T-cell (primary cell): ENCODE measurements at regions not wholly inside any gene's neighbourhood (a gene's known extent, or its start where the extent isn't known, plus 50 kb on each side); places are given as distances from the start of the nearest gene placed in this dataset.
"Not testable (repeated sequence)": the region's sequence is repeated elsewhere in the genome, so short reads cannot be mapped to it uniquely, and the experiment has no call there.

ENCODE experiments used
- ATAC-seq, 4 experiments: fragments of 200-7000 bp in 3 of 4; fragments of 150-1000 bp in 1 of 4; cut with Tn5 transposase; replicated peaks in 1 of 4; 1 replicate in 3 of 4; 2 replicates in 1 of 4; pipeline ENCODE4 v1.10.0; 2021; ENCODE audit warnings: moderate library complexity in 3 of 4, mild to moderate bottlenecking in 2 of 4, moderate number of reproducible peaks in 1 of 4
- CTCF ChIA-PET, 2 donors: fragments of 300-600 bp; sonication (Branson Sonifier 250); formaldehyde crosslinking; loops; one replicate each; lab custom pipeline; 2022; ENCODE audit warnings: antibody characterized with exemption in 2 of 2; lab: Charles Lee
- POLR2A ChIA-PET, 2 donors: fragments of 300-600 bp; sonication (Branson Sonifier 250); formaldehyde crosslinking; loops; one replicate each; lab custom pipeline; 2022; ENCODE audit warnings: antibody characterized with exemption in 2 of 2; lab: Charles Lee
- DNase-seq, 35 experiments: peaks; one replicate each; pipeline versions ENCODE4 v3.0.0 to v3.0.0-alpha.2; 2013 to 2023
- H3K27ac ChIP-seq: one replicate; pipeline ENCODE4 v1.5.1; 2013; ENCODE audit warnings: low read length
- H3K27me3 ChIP-seq, 2 experiments: replicated peaks in 1 of 2; 1 replicate in 1 of 2; 2 replicates in 1 of 2; pipeline versions ENCODE4 v1.6.1 to v1.7.0; 2013; ENCODE audit warnings: low read length in 1 of 2, mixed read lengths in 1 of 2; ENCODE audit not compliant: control insufficient read depth in 2 of 2, insufficient read depth in 2 of 2; ENCODE audit errors: extremely low read depth in 1 of 2
- H3K36me3 ChIP-seq, 2 donors: 1 replicate in 1 of 2; 2 replicates in 1 of 2; pipeline versions ENCODE4 v1.6.1 to v1.7.0; 2013; ENCODE audit warnings: low read length in 1 of 2; ENCODE audit not compliant: control insufficient read depth in 2 of 2, insufficient read depth in 1 of 2; ENCODE audit errors: extremely low read depth in 1 of 2
- H3K4me1 ChIP-seq, 2 experiments: 1 replicate in 1 of 2; 2 replicates in 1 of 2; pipeline versions ENCODE4 v1.6.1 to v1.7.0; 2013; ENCODE audit warnings: low read length in 2 of 2, mixed read lengths in 1 of 2; ENCODE audit not compliant: insufficient read depth in 2 of 2, control insufficient read depth in 1 of 2; ENCODE audit errors: extremely low read depth in 1 of 2
- H3K4me3 ChIP-seq, 2 donors: 1 replicate in 1 of 2; 2 replicates in 1 of 2; pipeline versions ENCODE4 v1.5.1 to v1.7.0; 2013; ENCODE audit warnings: mild to moderate bottlenecking in 2 of 2, low read length in 1 of 2, moderate library complexity in 1 of 2; ENCODE audit not compliant: control insufficient read depth in 1 of 2; ENCODE audit errors: extremely low read depth in 1 of 2
- H3K9me3 ChIP-seq: 2 replicates; pipeline ENCODE4 v1.7.0; 2013
- H3K27ac Mint-ChIP-seq, 2 donors: one replicate each; pipeline ENCODE4 v1.8.0; 2020 to 2021; ENCODE audit warnings: mild to moderate bottlenecking in 2 of 2, mixed read lengths in 2 of 2
- H3K27me3 Mint-ChIP-seq, 2 donors: one replicate each; pipeline ENCODE4 v1.8.0; 2021 to 2022; ENCODE audit warnings: mixed read lengths in 2 of 2
- H3K36me3 Mint-ChIP-seq: one replicate; pipeline ENCODE4 v1.8.0; 2021; ENCODE audit warnings: mixed read lengths
- H3K4me1 Mint-ChIP-seq, 3 donors: one replicate each; pipeline ENCODE4 v1.8.0; 2020 to 2022; ENCODE audit warnings: mixed read lengths in 3 of 3, mild to moderate bottlenecking in 1 of 3
- H3K4me3 Mint-ChIP-seq, 3 donors: one replicate each; pipeline ENCODE4 v1.8.0; 2020 to 2022; ENCODE audit warnings: mild to moderate bottlenecking in 3 of 3, mixed read lengths in 3 of 3, moderate library complexity in 3 of 3
- H3K9me3 Mint-ChIP-seq, 3 donors: one replicate each; pipeline ENCODE4 v1.8.0; 2020 to 2022; ENCODE audit warnings: mixed read lengths in 3 of 3
- WGBS: methylation state at CpG from one replicate; pipeline ENCODE4 v1.1.5; 2013; ENCODE audit warnings: missing lambda C conversion rate; ENCODE audit not compliant: insufficient coverage; 5-methylcytosine and 5-hydroxymethylcytosine counted together

- Mint-ChIP-seq H3K4me3 (no peak overlapping the region), H3K27me3 (no peaks in the 10 kb centered on the region), H3K27ac (no peak overlapping the region), H3K4me1 (no peaks in the 10 kb centered on the region), H3K36me3 (no peaks in the 10 kb centered on the region), H3K9me3 (no peaks in the 10 kb centered on the region)
- Histone ChIP-seq H3K27ac (no peak overlapping the region), H3K27me3 (no peaks in the 10 kb centered on the region), H3K4me1 (no peaks in the 10 kb centered on the region), H3K4me3 (no peak overlapping the region), H3K36me3 (no peaks in the 10 kb centered on the region), H3K9me3 (no peaks in the 10 kb centered on the region)
- no peak for DNase-seq
- ChIA-PET CTCF (no interaction called here), POLR2A (no interaction called here)
- no CpG with 5 or more reads among the region's 2 CpGs for WGBS
- ATAC-seq = no peak
Measured at GRCh38 chr21:27323331-27323730, 356.4 kb upstream of the ADAMTS5 start.

DNA sequence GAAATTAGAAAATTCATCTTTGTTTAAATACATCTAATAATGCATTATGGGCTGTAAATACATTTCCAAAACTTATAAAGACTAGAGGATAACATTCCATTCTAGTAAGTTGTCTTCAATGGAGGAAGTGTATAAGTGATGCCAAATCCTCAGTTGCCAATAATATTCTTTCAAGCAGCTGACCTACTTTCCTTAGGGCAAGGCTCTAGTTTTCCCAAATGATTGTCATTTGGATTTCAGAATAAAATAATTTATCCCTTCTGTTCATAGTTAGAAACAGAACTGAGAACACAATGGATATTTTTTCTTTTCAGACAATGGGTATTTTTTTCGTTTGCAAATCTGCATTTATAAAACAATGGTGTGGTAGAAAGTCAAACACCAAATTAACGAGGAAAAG is 354.9 kb upstream of the ADAMTS5 start:
- no peaks in the 10 kb centered on the region for H3K9me3 Mint-ChIP-seq
- POLR2A ChIA-PET = no interaction called here
- no CpG with 5 or more reads among the region's 2 CpGs for WGBS
- Histone ChIP-seq H3K27ac (no peak overlapping the region), H3K4me3 (no peak overlapping the region), H3K4me1 (no peaks in the 10 kb centered on the region), H3K27me3 (no peaks in the 10 kb centered on the region), H3K9me3 (no peaks in the 10 kb centered on the region), H3K36me3 (no peaks in the 10 kb centered on the region)
- H3K27ac Mint-ChIP-seq = no peak overlapping the region
- ATAC-seq (no peak), DNase-seq (no peak)
- no peaks in the 10 kb centered on the region for H3K36me3 Mint-ChIP-seq
- H3K4me3 Mint-ChIP-seq = no peak overlapping the region
- CTCF ChIA-PET = no interaction called here
- H3K4me1 Mint-ChIP-seq = no peaks in the 10 kb centered on the region
- H3K27me3 Mint-ChIP-seq = no peaks in the 10 kb centered on the region

GRCh38 chr21:27320868-27321267 is 354.0 kb upstream of the ADAMTS5 start:
- H3K27me3 Mint-ChIP-seq = no peaks in the 10 kb centered on the region
- ChIA-PET CTCF (no interaction called here), POLR2A (interaction anchor here in 1 of 2 donors (0.6 kb wide), 1 partner anchor 102 kb away, joined by 3 read pairs; no protein-coding TSS in a partner anchor)
- no peaks in the 10 kb centered on the region for H3K27me3 ChIP-seq
- H3K9me3 Mint-ChIP-seq = peaks cover 0 to 7% (median 5%) of the 10 kb centered on the region in 3 donors
- no peaks in the 10 kb centered on the region for H3K36me3 ChIP-seq
- H3K4me1 ChIP-seq = no peaks in the 10 kb centered on the region
- H3K36me3 Mint-ChIP-seq = no peaks in the 10 kb centered on the region
- H3K4me1 Mint-ChIP-seq = no peaks in the 10 kb centered on the region
- no CpG with 5 or more reads among the region's 3 CpGs for WGBS
- H3K4me3 Mint-ChIP-seq = no peak overlapping the region
- no peak for DNase-seq
- no peak for ATAC-seq
- no peak overlapping the region for H3K4me3 ChIP-seq
- no peak overlapping the region for H3K27ac ChIP-seq
- no peaks in the 10 kb centered on the region for H3K9me3 ChIP-seq
- no peak overlapping the region for H3K27ac Mint-ChIP-seq

GRCh38 chr21:27317601-27318000 is 350.7 kb upstream of the ADAMTS5 start:
- H3K27me3 Mint-ChIP-seq, H3K27ac Mint-ChIP-seq, H3K27ac ChIP-seq, H3K36me3 ChIP-seq, DNase-seq, H3K36me3 Mint-ChIP-seq, H3K9me3 ChIP-seq, H3K4me1 ChIP-seq, POLR2A ChIA-PET, H3K27me3 ChIP-seq, H3K4me3 ChIP-seq, H3K4me3 Mint-ChIP-seq, H3K4me1 Mint-ChIP-seq, CTCF ChIA-PET, ATAC-seq: not testable (repeated sequence)
- 71% methylated on average over 1 of the region's 3 CpGs for WGBS
- H3K9me3 Mint-ChIP-seq = peaks cover 2 to 20% (median 5%) of the 10 kb centered on the region in 3 donors

- Histone ChIP-seq H3K27me3 (no peaks in the 10 kb centered on the region), H3K4me3 (no peak overlapping the region), H3K36me3 (no peaks in the 10 kb centered on the region), H3K9me3 (no peaks in the 10 kb centered on the region), H3K27ac (no peak overlapping the region), H3K4me1 (no peaks in the 10 kb centered on the region)
- H3K27ac Mint-ChIP-seq = no peak overlapping the region
- no peak for ATAC-seq
- H3K36me3 Mint-ChIP-seq = no peaks in the 10 kb centered on the region
- ChIA-PET POLR2A (no interaction called here), CTCF (no interaction called here)
- H3K4me3 Mint-ChIP-seq = no peak overlapping the region
- no peaks in the 10 kb centered on the region for H3K27me3 Mint-ChIP-seq
- no peaks in the 10 kb centered on the region for H3K4me1 Mint-ChIP-seq
- no CpG with 5 or more reads among the region's 2 CpGs for WGBS
- peaks cover 2 to 26% (median 9%) of the 10 kb centered on the region in 3 donors for H3K9me3 Mint-ChIP-seq
- no peak for DNase-seq
Measured at GRCh38 chr21:27315373-27315772, 348.5 kb upstream of the ADAMTS5 start.

DNA sequence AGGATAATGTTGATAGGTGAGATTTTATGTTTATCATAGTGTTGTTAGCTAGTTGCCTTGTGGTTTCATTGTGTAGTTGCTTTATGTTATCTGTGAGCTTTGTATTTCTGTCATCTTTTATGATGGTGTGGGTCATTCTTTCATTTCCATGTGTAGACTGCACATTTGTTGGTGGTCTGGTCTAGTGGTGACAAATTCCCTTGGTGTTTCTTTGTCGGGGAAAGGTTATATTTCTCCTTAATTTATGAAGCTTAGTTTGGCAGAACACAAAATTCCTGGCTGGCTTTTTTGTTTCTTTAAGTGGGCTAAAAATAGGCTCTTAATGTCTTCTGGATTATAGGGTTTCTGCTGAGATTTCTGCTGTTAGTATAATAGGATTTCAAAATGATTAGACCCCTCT is 347.2 kb upstream of the ADAMTS5 start:
- no CpG with 5 or more reads among the region's 1 CpG for WGBS
- no peaks in the 10 kb centered on the region for H3K4me1 Mint-ChIP-seq
- no peak overlapping the region for H3K4me3 Mint-ChIP-seq
- ChIA-PET POLR2A (no interaction called here), CTCF (no interaction called here)
- no peaks in the 10 kb centered on the region for H3K27me3 ChIP-seq
- no peak for ATAC-seq
- DNase-seq = no peak
- H3K9me3 ChIP-seq = no peaks in the 10 kb centered on the region
- no peak overlapping the region for H3K27ac ChIP-seq
- H3K4me1 ChIP-seq = no peaks in the 10 kb centered on the region
- peaks cover 4 to 26% (median 9%) of the 10 kb centered on the region in 3 donors for H3K9me3 Mint-ChIP-seq
- H3K4me3 ChIP-seq = no peak overlapping the region
- H3K27me3 Mint-ChIP-seq = no peaks in the 10 kb centered on the region
- no peak overlapping the region for H3K27ac Mint-ChIP-seq
- H3K36me3 Mint-ChIP-seq = no peaks in the 10 kb centered on the region
- H3K36me3 ChIP-seq = no peaks in the 10 kb centered on the region
